ENCODE measurements at regions not wholly inside any gene's neighbourhood (a gene's known extent, or its start where the extent isn't known, plus 50 kb on each side); places are given as distances from the start of the nearest gene placed in this dataset.

GRCh38 chr15:47885920-47886319 is 168.6 kb downstream of the SEMA6D start:
- H3K4me3 ChIP-seq (ENCODE audit: low read length): no peak overlapping the region
- no peaks in the 10 kb centered on the region for H4K20me1 ChIP-seq (ENCODE audit: insufficient read depth)
- no peaks in the 10 kb centered on the region for H3K27me3 ChIP-seq (ENCODE audit: insufficient read depth, low read depth, low read length)
- no peak overlapping the region for H2AFZ ChIP-seq (ENCODE audit: low read depth, low read length)
- no peaks in the 10 kb centered on the region for H3K9me2 ChIP-seq (ENCODE audit: insufficient read depth, low read length)
- no peaks in the 10 kb centered on the region for H3K79me2 ChIP-seq (replicated peaks; ENCODE audit: insufficient read depth, low read length)
- no peak overlapping the region for H3K27ac ChIP-seq (ENCODE audit: low read length)
- no peak for TF ChIP-seq POLR2AphosphoS5 (IDR thresholded peaks at IDR 0.05)
- no peak for TF ChIP-seq SMC3 (conservative IDR thresholded peaks at IDR 0.05; ENCODE audit: poor library complexity)
- no peak for TF ChIP-seq MXI1 (conservative IDR thresholded peaks at IDR 0.05; ENCODE audit: poor library complexity, severe bottlenecking)
- H3K36me3 ChIP-seq (ENCODE audit: insufficient read depth, low read length): no peaks in the 10 kb centered on the region
- no peaks in the 10 kb centered on the region for H3F3A ChIP-seq (ENCODE audit: insufficient read depth, low read length, poor library complexity, severe bottlenecking)
- no peaks in the 10 kb centered on the region for H3K9me3 ChIP-seq (ENCODE audit: low read length)
- no peak overlapping the region for H3K9ac ChIP-seq (ENCODE audit: low read length)
- H3K4me2 ChIP-seq (ENCODE audit: low read length): no peak overlapping the region

GRCh38 chr15:47887241-47887800 is 170.0 kb downstream of the SEMA6D start:
- TF ChIP-seq RAD21 (conservative IDR thresholded peaks at IDR 0.05): no peak
- TF ChIP-seq, protein P1, sequence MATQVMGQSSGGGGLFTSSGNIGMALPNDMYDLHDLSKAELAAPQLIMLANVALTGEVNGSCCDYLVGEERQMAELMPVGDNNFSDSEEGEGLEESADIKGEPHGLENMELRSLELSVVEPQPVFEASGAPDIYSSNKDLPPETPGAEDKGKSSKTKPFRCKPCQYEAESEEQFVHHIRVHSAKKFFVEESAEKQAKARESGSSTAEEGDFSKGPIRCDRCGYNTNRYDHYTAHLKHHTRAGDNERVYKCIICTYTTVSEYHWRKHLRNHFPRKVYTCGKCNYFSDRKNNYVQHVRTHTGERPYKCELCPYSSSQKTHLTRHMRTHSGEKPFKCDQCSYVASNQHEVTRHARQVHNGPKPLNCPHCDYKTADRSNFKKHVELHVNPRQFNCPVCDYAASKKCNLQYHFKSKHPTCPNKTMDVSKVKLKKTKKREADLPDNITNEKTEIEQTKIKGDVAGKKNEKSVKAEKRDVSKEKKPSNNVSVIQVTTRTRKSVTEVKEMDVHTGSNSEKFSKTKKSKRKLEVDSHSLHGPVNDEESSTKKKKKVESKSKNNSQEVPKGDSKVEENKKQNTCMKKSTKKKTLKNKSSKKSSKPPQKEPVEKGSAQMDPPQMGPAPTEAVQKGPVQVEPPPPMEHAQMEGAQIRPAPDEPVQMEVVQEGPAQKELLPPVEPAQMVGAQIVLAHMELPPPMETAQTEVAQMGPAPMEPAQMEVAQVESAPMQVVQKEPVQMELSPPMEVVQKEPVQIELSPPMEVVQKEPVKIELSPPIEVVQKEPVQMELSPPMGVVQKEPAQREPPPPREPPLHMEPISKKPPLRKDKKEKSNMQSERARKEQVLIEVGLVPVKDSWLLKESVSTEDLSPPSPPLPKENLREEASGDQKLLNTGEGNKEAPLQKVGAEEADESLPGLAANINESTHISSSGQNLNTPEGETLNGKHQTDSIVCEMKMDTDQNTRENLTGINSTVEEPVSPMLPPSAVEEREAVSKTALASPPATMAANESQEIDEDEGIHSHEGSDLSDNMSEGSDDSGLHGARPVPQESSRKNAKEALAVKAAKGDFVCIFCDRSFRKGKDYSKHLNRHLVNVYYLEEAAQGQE (IDR thresholded peaks at IDR 0.05; ENCODE audit: borderline replicate concordance): no peak
- peak; percentile 43 for TF ChIP-seq POLR2AphosphoS5 (IDR thresholded peaks at IDR 0.05)
- no peak for TF ChIP-seq TAF1 (IDR thresholded peaks at IDR 0.05; ENCODE audit: low read depth)
- TF ChIP-seq EP300 (conservative IDR thresholded peaks at IDR 0.05; ENCODE audit: poor library complexity, severe bottlenecking): peak; percentile 92
- TF ChIP-seq SMC3 (conservative IDR thresholded peaks at IDR 0.05; ENCODE audit: poor library complexity): no peak
- TF ChIP-seq, protein P2, sequence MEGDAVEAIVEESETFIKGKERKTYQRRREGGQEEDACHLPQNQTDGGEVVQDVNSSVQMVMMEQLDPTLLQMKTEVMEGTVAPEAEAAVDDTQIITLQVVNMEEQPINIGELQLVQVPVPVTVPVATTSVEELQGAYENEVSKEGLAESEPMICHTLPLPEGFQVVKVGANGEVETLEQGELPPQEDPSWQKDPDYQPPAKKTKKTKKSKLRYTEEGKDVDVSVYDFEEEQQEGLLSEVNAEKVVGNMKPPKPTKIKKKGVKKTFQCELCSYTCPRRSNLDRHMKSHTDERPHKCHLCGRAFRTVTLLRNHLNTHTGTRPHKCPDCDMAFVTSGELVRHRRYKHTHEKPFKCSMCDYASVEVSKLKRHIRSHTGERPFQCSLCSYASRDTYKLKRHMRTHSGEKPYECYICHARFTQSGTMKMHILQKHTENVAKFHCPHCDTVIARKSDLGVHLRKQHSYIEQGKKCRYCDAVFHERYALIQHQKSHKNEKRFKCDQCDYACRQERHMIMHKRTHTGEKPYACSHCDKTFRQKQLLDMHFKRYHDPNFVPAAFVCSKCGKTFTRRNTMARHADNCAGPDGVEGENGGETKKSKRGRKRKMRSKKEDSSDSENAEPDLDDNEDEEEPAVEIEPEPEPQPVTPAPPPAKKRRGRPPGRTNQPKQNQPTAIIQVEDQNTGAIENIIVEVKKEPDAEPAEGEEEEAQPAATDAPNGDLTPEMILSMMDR (IDR thresholded peaks at IDR 0.05; ENCODE audit: poor library complexity, severe bottlenecking): no peak
- no peak for TF ChIP-seq MXI1 (conservative IDR thresholded peaks at IDR 0.05; ENCODE audit: poor library complexity, severe bottlenecking)
- TF ChIP-seq EZH2 (IDR thresholded peaks at IDR 0.05; ENCODE audit: borderline replicate concordance, insufficient read depth, low read length, poor library complexity, severe bottlenecking): no peak
- Histone ChIP-seq H3K4me2 (ENCODE audit: low read length) (no peak overlapping the region), H3K27me3 (ENCODE audit: insufficient read depth, low read depth, low read length) (no peaks in the 10 kb centered on the region)

More at GRCh38 chr15:47887241-47887800, 170.0 kb downstream of the SEMA6D start:
- peak overlapping the region; percentile 15 for H3K27ac ChIP-seq (ENCODE audit: low read length)
- H3F3A ChIP-seq (ENCODE audit: insufficient read depth, low read length, poor library complexity, severe bottlenecking): no peaks in the 10 kb centered on the region
- no peaks in the 10 kb centered on the region for H3K36me3 ChIP-seq (ENCODE audit: insufficient read depth, low read length)
- no peaks in the 10 kb centered on the region for H4K20me1 ChIP-seq (ENCODE audit: insufficient read depth)
- H3K9me2 ChIP-seq (ENCODE audit: insufficient read depth, low read length): no peaks in the 10 kb centered on the region
- H3K79me2 ChIP-seq (replicated peaks; ENCODE audit: insufficient read depth, low read length): no peaks in the 10 kb centered on the region
- no peak overlapping the region for H3K4me3 ChIP-seq (ENCODE audit: low read length)
- no peaks in the 10 kb centered on the region for H3K9me3 ChIP-seq (ENCODE audit: low read length)
- H3K9ac ChIP-seq (ENCODE audit: low read length): no peak overlapping the region
- no peak overlapping the region for H2AFZ ChIP-seq (ENCODE audit: low read depth, low read length)
